ENCODE measurements at regions not wholly inside any gene's neighbourhood (a gene's known extent, or its start where the extent isn't known, plus 50 kb on each side); places are given as distances from the start of the nearest gene placed in this dataset.
"Not testable (repeated sequence)": the region's sequence is repeated elsewhere in the genome, so short reads cannot be mapped to it uniquely, and the experiment has no call there.

DNA sequence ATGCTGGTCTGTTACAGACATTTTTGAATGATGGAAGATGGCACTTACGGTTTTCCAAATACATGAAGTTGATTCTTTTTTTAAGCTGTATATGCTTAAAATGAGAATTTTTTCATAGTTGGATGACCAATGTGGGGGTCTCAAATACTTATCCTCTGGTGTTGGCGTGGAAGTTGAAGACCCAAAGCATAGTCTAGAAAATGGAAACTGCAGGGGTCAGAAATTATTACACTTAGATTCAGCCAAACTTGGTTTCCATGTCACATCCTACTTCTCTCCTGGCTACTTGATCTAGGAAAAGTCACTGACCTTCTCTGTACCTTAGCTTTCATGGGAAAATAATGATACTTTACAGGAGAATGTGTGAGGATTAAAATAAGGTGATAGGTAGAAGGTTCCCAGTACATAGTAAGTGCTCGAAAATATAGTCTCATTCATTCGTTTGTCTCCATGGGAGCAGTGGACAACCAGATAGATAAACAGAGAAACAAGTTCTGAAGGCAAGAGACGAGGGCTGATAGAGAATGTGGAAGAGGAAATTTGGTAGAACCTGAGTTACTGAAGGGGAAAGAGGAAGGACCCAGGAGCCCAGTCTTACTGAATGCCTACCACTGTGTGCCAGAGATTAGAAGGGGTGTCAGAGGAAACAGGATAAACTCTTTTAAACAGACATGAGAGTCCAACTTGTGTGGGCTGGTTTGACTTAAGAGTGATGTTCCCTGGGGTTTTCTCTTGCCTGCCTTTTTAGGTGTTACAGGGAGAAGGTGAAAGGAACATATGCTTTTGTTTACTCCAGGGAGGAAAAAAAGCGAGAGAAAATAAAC is 560.3 kb upstream of the KLF4 start:
- Histone ChIP-seq H3K27me3 (no peaks in the 10 kb centered on the region), H3K27ac (no peak overlapping the region), H3K36me3 (no peaks in the 10 kb centered on the region), H3K9me3 (no peaks in the 10 kb centered on the region), H3K4me1 (peaks cover 0 to 16% (median 11%) of the 10 kb centered on the region in 4 donors), H3K4me3 (no peak overlapping the region)
- no peak for DNase-seq
- TF ChIP-seq CTCF (IDR thresholded peaks at IDR 0.05), result no peak
- intact Hi-C loops (cut with DNase I; ENCODE audit: low total_unique reads), result no loop called here

DNA sequence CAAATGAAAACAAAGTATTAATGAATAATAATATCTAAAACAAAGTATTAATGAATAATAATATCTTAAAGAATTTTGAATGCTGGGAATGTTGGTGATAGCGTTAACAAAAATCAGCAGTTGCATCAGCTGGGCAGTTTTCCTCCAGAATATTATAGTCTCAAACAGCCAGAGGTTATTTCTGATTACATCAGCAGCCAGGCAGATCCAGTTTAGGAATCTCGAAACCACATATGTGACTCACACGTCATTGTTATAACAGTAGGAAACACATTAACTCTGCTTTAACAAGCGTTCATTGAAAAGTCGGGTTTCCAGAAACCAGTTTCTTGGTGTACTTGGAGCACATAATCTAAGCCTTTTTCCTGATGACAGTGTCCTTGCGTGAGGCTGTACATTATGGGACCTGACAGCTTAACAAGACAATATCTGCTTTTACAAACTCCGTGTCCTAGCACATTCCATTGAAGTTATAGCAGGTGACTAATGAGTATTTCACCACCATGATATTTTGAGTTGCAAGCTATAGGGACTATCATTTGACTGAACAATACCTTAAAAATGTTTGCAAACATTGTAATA is 559.5 kb upstream of the KLF4 start:
- TF ChIP-seq CTCF (IDR thresholded peaks at IDR 0.05), result no peak
- Histone ChIP-seq H3K36me3 (no peaks in the 10 kb centered on the region), H3K9me3 (peaks cover 0 to 7% (median 0%) of the 10 kb centered on the region in 3 donors), H3K27me3 (no peaks in the 10 kb centered on the region), H3K4me1 (peaks cover 0 to 13% (median 9%) of the 10 kb centered on the region in 4 donors), H3K27ac (no peak overlapping the region), H3K4me3 (no peak overlapping the region)
- intact Hi-C loops (cut with DNase I; ENCODE audit: low total_unique reads), result no loop called here
- no peak for DNase-seq

DNA sequence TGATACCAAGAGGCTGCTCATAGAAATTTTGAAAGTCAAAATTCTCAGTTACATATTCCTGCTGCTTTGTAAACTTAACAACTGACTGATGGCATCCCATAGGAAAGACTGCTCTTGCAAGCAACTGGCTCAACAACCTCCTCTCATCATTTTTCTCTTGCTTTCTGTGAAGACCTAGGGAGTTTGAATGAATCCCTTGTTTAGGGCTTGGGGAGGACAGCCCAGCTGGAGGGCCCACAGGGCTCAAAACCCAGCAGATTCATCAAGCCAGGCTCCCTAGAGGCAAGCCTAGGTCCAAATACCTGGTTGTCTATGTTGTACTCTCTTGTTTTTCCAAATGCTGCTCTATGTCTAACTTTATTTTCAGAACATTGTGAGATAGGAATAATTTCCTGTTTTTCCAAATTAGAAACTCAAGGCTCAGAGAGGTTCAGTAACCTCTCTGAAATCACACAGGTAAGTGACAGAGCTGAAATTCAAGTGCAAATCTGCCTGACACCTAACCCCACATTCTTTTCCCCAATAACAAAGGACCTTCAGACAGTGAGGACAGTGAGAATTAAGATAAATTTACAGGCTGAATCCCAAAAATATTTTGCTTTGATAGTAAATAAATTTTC is 558.9 kb upstream of the KLF4 start:
- no peak for DNase-seq
- intact Hi-C loops (cut with DNase I; ENCODE audit: low total_unique reads), result no loop called here
- Histone ChIP-seq H3K27me3 (no peaks in the 10 kb centered on the region), H3K27ac (no peak overlapping the region), H3K9me3 (peaks cover 0 to 9% (median 0%) of the 10 kb centered on the region in 3 donors), H3K36me3 (no peaks in the 10 kb centered on the region), H3K4me3 (no peak overlapping the region), H3K4me1 (peaks cover 0 to 7% (median 5%) of the 10 kb centered on the region in 4 donors)
- TF ChIP-seq CTCF (IDR thresholded peaks at IDR 0.05), result no peak

GRCh38 chr9:108047777-108048176 is 558.2 kb upstream of the KLF4 start:
- H3K4me1 ChIP-seq; H3K27ac ChIP-seq; DNase-seq; intact Hi-C loops (cut with DNase I; ENCODE audit: low total_unique reads); H3K27me3 ChIP-seq; H3K36me3 ChIP-seq; H3K4me3 ChIP-seq: not testable (repeated sequence)
- H3K9me3 ChIP-seq, result peaks cover 0 to 13% (median 0%) of the 10 kb centered on the region in 3 donors

GRCh38 chr9:108047264-108047663 is 557.7 kb upstream of the KLF4 start:
- no peaks in the 10 kb centered on the region for H3K4me1 ChIP-seq
- no peak for TF ChIP-seq CTCF (IDR thresholded peaks at IDR 0.05)
- no peak overlapping the region for H3K27ac ChIP-seq
- no peak overlapping the region for H3K4me3 ChIP-seq
- no peaks in the 10 kb centered on the region for H3K36me3 ChIP-seq
- H3K27me3 ChIP-seq, result no peaks in the 10 kb centered on the region
- intact Hi-C loops (cut with DNase I; ENCODE audit: low total_unique reads), result no loop called here
- H3K9me3 ChIP-seq, result peaks cover 0 to 13% (median 0%) of the 10 kb centered on the region in 3 donors
- no peak for DNase-seq

GRCh38 chr9:108045851-108046250 is 556.3 kb upstream of the KLF4 start:
- no peak for TF ChIP-seq CTCF (IDR thresholded peaks at IDR 0.05)
- H3K36me3 ChIP-seq, result no peaks in the 10 kb centered on the region
- H3K9me3 ChIP-seq, result peaks cover 0 to 13% (median 0%) of the 10 kb centered on the region in 3 donors
- intact Hi-C loops (cut with DNase I; ENCODE audit: low total_unique reads), result no loop called here
- H3K4me3 ChIP-seq, result no peak overlapping the region
- DNase-seq, result no peak
- no peaks in the 10 kb centered on the region for H3K27me3 ChIP-seq
- no peak overlapping the region for H3K27ac ChIP-seq
- peaks cover 0 to 3% (median 0%) of the 10 kb centered on the region in 4 donors for H3K4me1 ChIP-seq
